H9 (cell line): ENCODE measurements at regions not wholly inside any gene's neighbourhood (a gene's known extent, or its start where the extent isn't known, plus 50 kb on each side); places are given as distances from the start of the nearest gene placed in this dataset.
A peak's percentile ranks its signal among the peaks of the same experiment; 100 is the strongest.

ENCODE experiments used
- DNase-seq: peaks from one replicate; pipeline ENCODE4 v3.0.0-alpha.2; 2017
- H2AFZ ChIP-seq: one replicate; pipeline ENCODE4 v1.6.1; 2013; ENCODE audit warnings: mild to moderate bottlenecking, low read length, control low read depth, moderate library complexity
- H2AK5ac ChIP-seq: 2 replicates; pipeline ENCODE4 v1.6.1; 2013; ENCODE audit warnings: low read length, control low read depth, mixed read lengths; ENCODE audit not compliant: insufficient read length
- H2BK120ac ChIP-seq: one replicate; pipeline ENCODE4 v1.6.1; 2013; ENCODE audit warnings: low read depth, mild to moderate bottlenecking, low read length, control low read depth, inconsistent platforms; ENCODE audit not compliant: poor library complexity, severe bottlenecking
- H2BK12ac ChIP-seq: 2 replicates; pipeline ENCODE4 v1.6.1; 2013; ENCODE audit warnings: low read length, control low read depth, mixed read lengths, low read depth; ENCODE audit not compliant: insufficient read length
- H2BK15ac ChIP-seq: 2 replicates; pipeline ENCODE4 v1.6.1; 2013; ENCODE audit warnings: low read depth, low read length, control low read depth
- H2BK20ac ChIP-seq: one replicate; pipeline ENCODE4 v1.6.1; 2013; ENCODE audit warnings: low read depth, mild to moderate bottlenecking, low read length, control low read depth, inconsistent platforms; ENCODE audit not compliant: poor library complexity, severe bottlenecking
- H2BK5ac ChIP-seq: 2 replicates; pipeline ENCODE4 v1.6.1; 2013; ENCODE audit warnings: low read length, control low read depth, mixed read lengths; ENCODE audit not compliant: insufficient read length
- H3K14ac ChIP-seq: 2 replicates; pipeline ENCODE4 v1.6.1; 2013; ENCODE audit warnings: low read length, control low read depth; ENCODE audit not compliant: insufficient read depth
- H3K18ac ChIP-seq: 2 replicates; pipeline ENCODE4 v1.6.1; 2013; ENCODE audit warnings: low read depth, mild to moderate bottlenecking, mixed read lengths, low read length, control low read depth; ENCODE audit not compliant: insufficient read length
- H3K23ac ChIP-seq: 2 replicates; pipeline ENCODE4 v1.6.1; 2013; ENCODE audit warnings: low read length, control low read depth, mixed read lengths, low read depth; ENCODE audit not compliant: insufficient read length
- H3K23me2 ChIP-seq: 2 replicates; pipeline ENCODE4 v1.6.1; 2013; ENCODE audit warnings: low read depth, mild to moderate bottlenecking, mixed read lengths, low read length, control low read depth; ENCODE audit not compliant: insufficient read length, poor library complexity, severe bottlenecking
- H3K27ac ChIP-seq: 2 replicates; pipeline ENCODE4 v1.5.1; 2013; ENCODE audit warnings: low read length, control low read depth, mixed read lengths, low read depth; ENCODE audit not compliant: insufficient read length
- H3K27me3 ChIP-seq: 2 replicates; pipeline ENCODE4 v1.6.1; 2013; ENCODE audit warnings: low read length, control low read depth, inconsistent platforms; ENCODE audit not compliant: insufficient read depth
- H3K4ac ChIP-seq: 2 replicates; pipeline ENCODE4 v1.6.1; 2013; ENCODE audit warnings: low read depth, mild to moderate bottlenecking, control low read depth, inconsistent platforms, low read length, moderate library complexity
- H3K4me1 ChIP-seq: 2 replicates; pipeline ENCODE4 v1.6.1; 2013; ENCODE audit warnings: low read length, control low read depth, inconsistent platforms; ENCODE audit not compliant: insufficient read depth
- H3K4me2 ChIP-seq: 2 replicates; pipeline ENCODE4 v1.6.1; 2013; ENCODE audit warnings: low read length, control low read depth, mixed read lengths; ENCODE audit not compliant: insufficient read length, insufficient read depth
- H3K56ac ChIP-seq: 2 replicates; pipeline ENCODE4 v1.6.1; 2013; ENCODE audit warnings: low read depth, mild to moderate bottlenecking, mixed read lengths, low read length, control low read depth; ENCODE audit not compliant: insufficient read length
- H3K79me1 ChIP-seq: 2 replicates; pipeline ENCODE4 v1.6.1; 2013; ENCODE audit warnings: low read depth, mild to moderate bottlenecking, moderate library complexity, low read length, control low read depth, inconsistent platforms; ENCODE audit not compliant: insufficient read depth, poor library complexity, severe bottlenecking
- H3K79me2 ChIP-seq: 2 replicates; pipeline ENCODE4 v1.6.1; 2013; ENCODE audit warnings: low read length, control low read depth, inconsistent platforms; ENCODE audit not compliant: insufficient read depth
- H3K9ac ChIP-seq: 2 replicates; pipeline ENCODE4 v1.6.1; 2013; ENCODE audit warnings: low read length, control low read depth, mixed read lengths; ENCODE audit not compliant: insufficient read length; ENCODE audit errors: extremely low read depth
- H3K9me3 ChIP-seq: one replicate; pipeline ENCODE4 v1.6.1; 2013; ENCODE audit warnings: low read depth, low read length, inconsistent platforms; ENCODE audit not compliant: control insufficient read depth
- H3T11ph ChIP-seq: one replicate; pipeline ENCODE4 v1.6.1; 2013; ENCODE audit warnings: mild to moderate bottlenecking, low read length, control low read depth, inconsistent platforms
- H4K20me1 ChIP-seq: one replicate; pipeline ENCODE4 v1.6.1; 2013; ENCODE audit not compliant: control insufficient read depth, insufficient read length, insufficient read depth
- H4K5ac ChIP-seq: 2 replicates; pipeline ENCODE4 v1.6.1; 2013; ENCODE audit warnings: low read depth, mild to moderate bottlenecking, mixed read lengths, low read length, control low read depth; ENCODE audit not compliant: insufficient read length
- H4K8ac ChIP-seq: replicated peaks from 2 replicates; pipeline ENCODE4 v1.6.1; 2013; ENCODE audit warnings: low read length, control low read depth, mixed read lengths, low read depth; ENCODE audit not compliant: insufficient read length
- H4K91ac ChIP-seq: 2 replicates; pipeline ENCODE4 v1.6.1; 2013; ENCODE audit warnings: low read depth, mild to moderate bottlenecking, moderate library complexity, mixed read lengths, low read length, control low read depth; ENCODE audit not compliant: insufficient read length
- H3K27ac Mint-ChIP-seq, 3 experiments: 2 replicates in 2 of 3; 3 replicates in 1 of 3; pipeline ENCODE4 v1.8.0; 2020 to 2021; ENCODE audit warnings: mixed read lengths in 3 of 3, mild to moderate bottlenecking in 1 of 3, moderate library complexity in 1 of 3
- H3K27me3 Mint-ChIP-seq: 2 replicates; pipeline ENCODE4 v1.8.0; 2021; ENCODE audit warnings: low read depth, mild to moderate bottlenecking, moderate library complexity, mixed read lengths
- H3K36me3 Mint-ChIP-seq, 3 experiments: 2 replicates in 2 of 3; 3 replicates in 1 of 3; pipeline ENCODE4 v1.8.0; 2020 to 2021; ENCODE audit warnings: low read depth in 3 of 3, mixed read lengths in 3 of 3; ENCODE audit not compliant: insufficient read depth in 1 of 3
- H3K4me1 Mint-ChIP-seq, 2 experiments: 2 replicates each; pipeline ENCODE4 v1.8.0; 2020; ENCODE audit warnings: mixed read lengths in 2 of 2
- H3K4me3 Mint-ChIP-seq, 2 experiments: 2 replicates in 1 of 2; 3 replicates in 1 of 2; pipeline ENCODE4 v1.8.0; 2020 to 2021; ENCODE audit warnings: mild to moderate bottlenecking in 2 of 2, mixed read lengths in 2 of 2, moderate library complexity in 1 of 2
- H3K9me3 Mint-ChIP-seq, 2 experiments: 2 replicates in 1 of 2; 3 replicates in 1 of 2; pipeline ENCODE4 v1.8.0; 2020; ENCODE audit warnings: mild to moderate bottlenecking in 2 of 2, mixed read lengths in 2 of 2, moderate library complexity in 1 of 2
- CTCF ChIP-seq: fragments of 200-600 bp; sonication (generic); conservative IDR thresholded peaks from 3 replicates; pipeline ENCODE4 v1.8.0; 2021; ENCODE audit warnings: antibody characterized with exemption, mild to moderate bottlenecking
- WGBS: extraction: QIAGEN DNeasy Blood & Tissue Kit; methylation state at CpG from one replicate; pipeline ENCODE4 v1.1.7; 2013; ENCODE audit warnings: missing lambda C conversion rate, low lambda C conversion rate, mixed read lengths; ENCODE audit not compliant: insufficient read length; ENCODE audit errors: extremely low coverage; 5-methylcytosine and 5-hydroxymethylcytosine counted together

DNA sequence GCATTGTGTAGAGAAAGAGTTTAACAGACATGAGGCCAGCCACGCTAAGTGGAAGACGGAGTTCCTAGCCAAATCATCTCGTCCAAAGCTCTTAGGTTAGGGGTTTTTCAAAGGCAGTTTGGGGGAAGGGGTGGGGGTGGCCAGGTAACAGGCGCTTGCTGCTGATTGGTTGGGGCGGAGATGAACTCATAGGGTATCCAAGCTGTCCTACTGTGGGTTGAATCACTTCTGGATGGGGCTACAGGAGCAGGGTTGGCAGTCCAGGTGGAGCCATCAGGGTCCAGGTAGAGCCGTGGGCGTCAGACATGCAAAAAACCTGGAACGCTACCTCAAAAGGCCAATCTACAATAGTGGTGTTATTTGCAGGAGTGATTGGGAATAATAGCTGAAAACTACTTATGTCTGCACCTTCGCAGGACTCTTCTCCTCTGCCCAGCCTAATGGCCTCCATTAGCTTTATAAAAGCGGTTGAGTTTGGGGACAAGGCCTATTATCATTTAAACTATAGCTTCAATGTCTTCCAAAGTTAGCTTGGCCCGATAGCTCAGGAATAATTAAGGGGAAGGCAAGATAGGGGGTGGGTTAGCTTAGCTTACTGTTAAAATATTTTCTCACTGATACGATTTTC, 579.6 kb downstream of the NLGN4X start:
- no peak overlapping the region for H3K9ac ChIP-seq
- H4K20me1 ChIP-seq, result no peaks in the 10 kb centered on the region
- no peak overlapping the region for H4K91ac ChIP-seq
- H3K14ac ChIP-seq, result no peak overlapping the region
- no peak overlapping the region for H2AFZ ChIP-seq
- Mint-ChIP-seq H3K27me3 (no peaks in the 10 kb centered on the region), H3K27ac (peak overlapping the region; percentile 94 to 99 (median 99)), H3K9me3 (peaks cover 0 to 13% of the 10 kb centered on the region in 2 experiments; a peak in 4 of 5 replicates), H3K4me3 (peak overlapping the region; percentile 49 to 74), H3K4me1 (peaks cover 75 to 76% of the 10 kb centered on the region in 2 experiments), H3K36me3 (peaks cover 0 to 9% (median 8%) of the 10 kb centered on the region in 3 experiments; a peak in 4 of 7 replicates)
- H3K27me3 ChIP-seq, result no peaks in the 10 kb centered on the region
- no peak overlapping the region for H2BK20ac ChIP-seq
- H3T11ph ChIP-seq, result no peak overlapping the region
- no peaks in the 10 kb centered on the region for H3K79me2 ChIP-seq
- TF ChIP-seq CTCF, result no peak
- H3K4ac ChIP-seq, result no peak overlapping the region
- H3K18ac ChIP-seq, result peak overlapping the region; percentile 36
- H3K23me2 ChIP-seq, result peaks cover 4% of the 10 kb centered on the region
- no peaks in the 10 kb centered on the region for H3K79me1 ChIP-seq
- H4K5ac ChIP-seq, result no peak overlapping the region
- H4K8ac ChIP-seq, result no peak overlapping the region
- WGBS, result no CpG with 5 or more reads among the region's 12 CpGs
- H3K23ac ChIP-seq, result no peak overlapping the region
- H2BK15ac ChIP-seq, result no peak overlapping the region
- peaks cover 11% of the 10 kb centered on the region for H3K4me1 ChIP-seq
- H3K56ac ChIP-seq, result no peak overlapping the region
- H2AK5ac ChIP-seq, result no peak overlapping the region
- H3K9me3 ChIP-seq, result no peaks in the 10 kb centered on the region
- DNase-seq, result peak; percentile 89
- H3K27ac ChIP-seq, result peak overlapping the region; percentile 78
- peak overlapping the region; percentile 64 for H3K4me2 ChIP-seq
- no peak overlapping the region for H2BK5ac ChIP-seq
- H2BK120ac ChIP-seq, result no peak overlapping the region
- H2BK12ac ChIP-seq, result no peak overlapping the region
